Neural progenitor cell (in vitro differentiated cells): ENCODE measurements at regions not wholly inside any gene's neighbourhood (a gene's known extent, or its start where the extent isn't known, plus 50 kb on each side); places are given as distances from the start of the nearest gene placed in this dataset.

Experiments
- CTCF ChIP-seq: fragments of 200-600 bp; sonication (generic); IDR thresholded peaks from 2 replicates; pipeline ENCODE4 v1.5.1; 2017; ENCODE audit warnings: antibody characterized with exemption, mild to moderate bottlenecking
- EZH2 ChIP-seq: fragments of 200-600 bp; sonication (generic); IDR thresholded peaks from 2 replicates; pipeline ENCODE4 v1.6.1; 2017; ENCODE audit warnings: antibody characterized with exemption, mild to moderate bottlenecking, moderate library complexity
- EZH2phosphoT487 ChIP-seq: fragments of 200-600 bp; sonication (generic); IDR thresholded peaks from 2 replicates; pipeline ENCODE4 v1.6.1; 2017; ENCODE audit warnings: antibody characterized with exemption

GRCh38 chr11:42713279-42713678, 598.5 kb upstream of the API5 start:
- TF ChIP-seq CTCF (no peak), EZH2phosphoT487 (no peak), EZH2 (no peak)
